CD4-positive, alpha-beta T cell treated with Interleukin-6 for 4 hours (primary cell): ENCODE measurements at regions not wholly inside any gene's neighbourhood (a gene's known extent, or its start where the extent isn't known, plus 50 kb on each side); places are given as distances from the start of the nearest gene placed in this dataset.
"Not testable (repeated sequence)": the region's sequence is repeated elsewhere in the genome, so short reads cannot be mapped to it uniquely, and the experiment has no call there.

Source experiments
- DNase-seq: peaks from one replicate; pipeline ENCODE4 v3.0.0-alpha.2; 2020; ENCODE audit warnings: mixed read lengths

- DNase-seq = no peak
Observed at GRCh38 chr6:167690931-167691330, 135.8 kb upstream of the AFDN start.

- DNase-seq = no peak
Observed at GRCh38 chr6:167691533-167692312, 135.0 kb upstream of the AFDN start.

GRCh38 chr6:167693478-167693877, 133.2 kb upstream of the AFDN start:
- DNase-seq = not testable (repeated sequence)

- no peak for DNase-seq
Observed at GRCh38 chr6:167695831-167696230, 130.9 kb upstream of the AFDN start.

GRCh38 chr6:167696296-167696695, 130.4 kb upstream of the AFDN start:
- no peak for DNase-seq

GRCh38 chr6:167697316-167697715, 129.4 kb upstream of the AFDN start:
- DNase-seq = no peak

GRCh38 chr6:167698540-167698939, 128.2 kb upstream of the AFDN start:
- DNase-seq = no peak

- peak; percentile 64 for DNase-seq
Observed at GRCh38 chr6:167699141-167699931, 127.4 kb upstream of the AFDN start.

GRCh38 chr6:167700199-167700598, 126.5 kb upstream of the AFDN start:
- no peak for DNase-seq

- no peak for DNase-seq
Observed at GRCh38 chr6:167701010-167701409, 125.7 kb upstream of the AFDN start.

- no peak for DNase-seq
Observed at GRCh38 chr6:167702241-167702827, 124.4 kb upstream of the AFDN start.

GRCh38 chr6:167703347-167703746, 123.4 kb upstream of the AFDN start:
- no peak for DNase-seq

- DNase-seq = no peak
Observed at GRCh38 chr6:167703781-167704180, 122.9 kb upstream of the AFDN start.

- DNase-seq = no peak
Observed at GRCh38 chr6:167704396-167704901, 122.3 kb upstream of the AFDN start.

- no peak for DNase-seq
Observed at GRCh38 chr6:167705211-167705750, 121.4 kb upstream of the AFDN start.

GRCh38 chr6:167706313-167707109, 120.2 kb upstream of the AFDN start:
- peak; percentile 68 for DNase-seq

- no peak for DNase-seq
Observed at GRCh38 chr6:167707686-167708500, 118.8 kb upstream of the AFDN start.

GRCh38 chr6:167708501-167709094, 118.1 kb upstream of the AFDN start:
- no peak for DNase-seq

- DNase-seq = no peak
Observed at GRCh38 chr6:167709196-167709595, 117.5 kb upstream of the AFDN start.

GRCh38 chr6:167709776-167710336, 116.9 kb upstream of the AFDN start:
- not testable (repeated sequence) for DNase-seq
